Right hindlimb (tissue), 1 donor: ENCODE measurements at regions not wholly inside any gene's neighbourhood (a gene's known extent, or its start where the extent isn't known, plus 50 kb on each side); places are given as distances from the start of the nearest gene placed in this dataset.
A peak's percentile ranks its signal among the peaks of the same experiment; 100 is the strongest.

Experiments used
- DNase-seq: peaks from one replicate; pipeline ENCODE4 v3.0.0-alpha.2; 2018

DNA sequence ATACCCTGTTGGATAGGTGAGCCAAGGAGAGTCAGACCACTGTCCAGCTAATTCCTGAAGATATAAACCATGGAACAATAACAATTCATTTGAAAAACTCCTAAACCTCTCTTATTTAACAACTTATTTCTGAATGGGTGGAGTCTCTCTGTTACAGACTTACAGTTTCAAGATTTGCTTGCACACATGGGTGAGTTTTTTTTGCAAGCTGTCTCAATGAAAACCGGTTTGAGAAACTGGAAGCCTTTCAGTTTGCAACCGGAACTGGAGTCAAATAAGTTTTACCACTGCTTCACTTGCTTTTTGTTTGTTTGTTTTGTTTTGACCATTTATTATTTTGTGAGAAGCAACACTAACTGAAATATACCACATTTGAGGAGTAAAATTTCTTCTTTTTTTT, 243.8 kb downstream of the MTERF1 start:
- no peak for DNase-seq

DNA sequence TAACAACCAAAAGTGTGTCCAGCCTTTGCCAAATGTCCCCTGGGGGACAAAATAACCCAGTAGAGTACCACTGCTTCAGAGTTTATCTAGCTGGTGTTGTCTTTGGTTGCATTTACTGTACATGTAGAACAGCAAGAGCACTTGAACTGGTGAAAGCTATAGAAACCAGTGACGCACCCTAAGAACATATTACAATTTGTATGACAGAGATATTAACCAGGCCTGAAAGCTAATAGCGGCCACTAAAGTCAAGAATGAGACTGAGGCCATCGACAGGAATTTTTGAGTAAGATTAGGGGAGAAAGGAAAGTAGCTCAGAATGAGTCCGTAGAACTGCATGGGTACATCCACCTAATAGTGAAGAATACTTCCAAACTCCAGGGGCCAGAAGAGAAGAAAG, 236.2 kb downstream of the MTERF1 start:
- DNase-seq, result no peak

DNA sequence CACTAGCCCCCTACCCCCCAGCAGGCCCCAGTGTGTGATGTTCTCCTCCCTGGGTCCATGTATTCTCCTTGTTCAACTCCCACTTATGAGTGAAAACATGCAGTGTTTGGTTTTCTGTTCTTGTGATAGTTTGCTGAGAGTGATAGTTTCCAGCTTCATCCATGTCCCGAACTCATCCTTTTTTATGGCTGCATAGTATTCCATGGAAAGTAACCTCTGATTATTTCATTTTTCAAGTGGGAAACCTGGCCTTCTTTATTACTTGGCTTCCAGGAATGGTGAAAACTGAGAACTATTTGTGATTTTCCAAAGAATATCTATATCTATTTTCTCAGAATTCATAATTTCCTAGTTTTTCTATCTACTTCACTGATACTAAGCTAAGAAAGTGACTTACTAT, 235.0 kb downstream of the MTERF1 start:
- DNase-seq, result no peak

- no peak for DNase-seq
Measured at GRCh38 chr7:91651986-91652385, 228.5 kb downstream of the MTERF1 start.

DNA sequence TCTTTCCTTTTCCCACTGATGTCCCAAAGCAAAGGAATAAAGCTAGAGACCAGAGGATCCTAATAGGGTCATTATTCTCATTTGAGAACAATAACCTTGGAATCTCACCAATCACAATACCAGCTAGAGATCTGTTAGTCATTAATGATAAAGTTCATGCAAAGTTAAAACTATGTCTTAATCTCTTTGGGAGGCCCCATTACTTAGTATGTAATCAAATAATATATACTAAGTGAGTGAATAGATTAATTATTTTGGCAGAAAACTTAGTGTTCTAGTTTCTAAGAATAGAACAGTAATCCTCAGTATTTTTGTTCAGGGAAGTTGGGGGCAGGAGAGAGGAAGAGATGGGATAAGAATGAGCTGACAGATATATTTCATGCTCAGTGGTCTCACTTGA, 227.2 kb downstream of the MTERF1 start:
- no peak for DNase-seq

DNA sequence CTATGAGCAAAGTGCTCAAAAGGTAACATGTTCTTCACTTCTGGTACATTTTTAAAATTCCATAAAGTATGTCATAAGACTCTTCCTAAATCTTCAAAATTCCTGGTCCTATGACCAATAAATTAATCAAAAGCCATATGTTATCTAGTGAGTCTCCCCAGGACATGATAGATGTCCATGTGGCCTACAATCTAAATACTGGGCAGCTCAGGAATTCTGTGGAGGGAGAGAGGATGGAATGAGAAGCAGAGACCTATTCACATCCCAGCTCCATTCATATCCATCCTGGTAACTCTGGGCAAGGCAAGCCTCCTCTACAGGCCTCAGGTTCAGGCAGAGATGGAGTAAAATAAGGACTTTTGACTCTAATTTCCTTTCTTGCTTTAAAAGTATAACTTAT, 224.8 kb downstream of the MTERF1 start:
- DNase-seq, result no peak

DNA sequence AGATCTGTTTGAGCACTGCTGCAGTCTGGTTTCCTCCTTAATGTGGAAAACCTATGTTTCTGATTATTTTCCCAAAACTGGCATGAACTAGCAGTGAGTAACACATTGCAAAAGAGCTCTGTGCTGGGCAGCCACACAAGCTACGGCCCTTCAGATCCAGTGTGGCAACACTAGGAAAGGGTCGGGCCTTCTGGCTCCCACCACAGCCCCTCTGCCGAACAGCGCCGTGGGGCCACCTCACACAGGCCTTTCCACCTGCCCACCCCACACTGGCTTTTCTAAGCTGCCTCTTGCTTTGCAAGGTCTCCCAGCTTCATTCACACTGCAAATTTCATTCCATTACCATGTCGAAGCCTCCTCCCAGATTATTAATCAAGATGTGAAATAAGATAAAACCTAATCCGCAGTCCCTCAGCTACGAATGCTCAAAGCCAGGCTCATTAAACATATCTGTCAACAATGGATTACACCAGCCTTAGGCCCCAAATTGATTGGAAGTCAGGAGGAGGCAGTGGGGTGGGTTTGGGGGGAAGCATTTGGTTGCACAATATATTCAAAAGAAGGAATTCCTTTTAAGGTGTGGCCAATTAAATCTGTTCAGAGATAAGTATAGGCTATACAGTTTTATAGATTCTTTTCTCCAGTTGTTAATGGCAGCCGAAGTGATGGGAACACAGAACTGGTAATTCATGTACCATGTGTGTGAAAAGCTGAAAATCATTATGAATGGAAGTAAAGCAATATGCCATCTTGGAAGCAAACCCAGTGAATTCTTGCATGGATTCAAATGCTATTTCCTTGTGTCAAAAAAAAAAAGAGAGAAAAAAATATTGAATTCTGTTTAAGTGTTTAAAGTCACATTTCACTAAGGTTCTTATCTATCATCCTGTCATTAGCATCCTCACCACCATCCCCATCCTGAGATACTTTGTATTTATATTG, 223.7 kb downstream of the MTERF1 start:
- peak; percentile 56 for DNase-seq

DNA sequence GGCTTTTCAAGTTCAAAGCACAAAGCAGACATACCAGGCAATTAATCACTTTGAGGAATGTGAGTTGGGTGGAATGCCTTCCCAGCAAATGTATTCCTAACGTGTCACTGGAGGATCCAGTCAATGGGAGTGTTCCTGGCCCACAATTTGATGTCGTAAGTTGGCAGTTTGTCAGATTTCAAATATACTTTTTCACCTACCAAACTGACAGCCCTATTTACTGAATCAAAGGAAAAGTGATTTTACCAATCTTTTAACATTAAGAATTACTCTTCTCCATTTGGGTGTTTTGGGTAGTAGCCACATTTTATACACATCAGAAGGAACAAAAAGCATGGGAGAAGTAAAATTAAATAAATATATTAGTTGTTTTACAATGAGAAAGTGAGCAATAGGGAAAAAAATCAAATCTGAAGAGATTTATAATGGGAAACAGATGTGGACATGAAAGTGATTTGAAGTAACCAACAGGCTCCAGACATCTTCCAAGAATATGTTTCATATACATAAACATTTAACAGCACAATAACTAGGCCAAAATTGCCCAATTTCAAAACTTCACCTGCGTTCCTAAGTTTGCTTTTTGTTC, 222.9 kb downstream of the MTERF1 start:
- peak; percentile 54 for DNase-seq

DNA sequence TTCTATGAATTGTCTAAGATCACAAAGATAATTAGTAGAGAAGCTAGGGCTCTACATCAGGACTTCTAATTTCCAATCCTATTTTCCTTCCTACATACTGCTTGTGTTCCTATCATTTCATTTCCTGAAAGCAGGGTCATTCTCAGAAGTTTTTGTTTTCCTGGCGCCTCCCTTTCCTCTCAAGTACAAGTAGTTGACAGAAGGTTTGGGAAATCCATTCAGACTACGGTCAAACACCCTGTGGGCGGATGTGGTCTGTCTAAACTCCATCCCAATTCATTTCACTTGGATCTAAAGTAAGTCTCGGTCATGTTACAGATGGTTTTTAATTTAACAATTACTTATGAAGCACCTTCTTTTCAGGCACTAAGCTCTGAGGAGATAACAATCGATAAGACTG, 221.4 kb downstream of the MTERF1 start:
- DNase-seq, result no peak

DNA sequence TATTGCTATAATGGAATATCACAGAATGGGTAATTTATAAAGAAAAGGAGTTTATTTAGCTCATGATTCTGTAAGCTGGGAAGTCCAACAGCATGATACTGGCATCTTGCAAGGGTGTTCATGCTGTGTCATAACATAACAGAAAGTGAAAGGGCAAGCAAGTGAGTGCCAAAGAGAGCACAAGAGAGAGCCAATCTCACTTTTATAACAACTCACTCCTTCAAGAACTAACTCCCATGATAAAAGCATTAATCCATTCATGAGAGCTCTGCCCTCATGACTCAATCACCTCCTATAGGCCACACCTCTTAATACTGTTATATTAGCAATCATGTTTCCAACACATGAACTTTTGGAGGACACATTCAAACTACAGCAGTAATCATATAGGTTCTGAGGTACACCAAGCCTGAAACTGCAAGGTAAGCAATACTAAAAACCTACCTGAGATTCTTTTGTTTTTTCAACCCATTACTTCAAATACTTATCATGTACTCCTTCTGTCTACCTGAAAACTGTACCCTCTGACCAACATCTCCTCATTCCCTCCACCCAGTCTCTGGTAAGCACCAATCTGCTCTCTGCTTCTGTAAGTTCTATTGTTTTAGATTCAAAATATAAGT, 219.7 kb downstream of the MTERF1 start:
- DNase-seq, result no peak

DNA sequence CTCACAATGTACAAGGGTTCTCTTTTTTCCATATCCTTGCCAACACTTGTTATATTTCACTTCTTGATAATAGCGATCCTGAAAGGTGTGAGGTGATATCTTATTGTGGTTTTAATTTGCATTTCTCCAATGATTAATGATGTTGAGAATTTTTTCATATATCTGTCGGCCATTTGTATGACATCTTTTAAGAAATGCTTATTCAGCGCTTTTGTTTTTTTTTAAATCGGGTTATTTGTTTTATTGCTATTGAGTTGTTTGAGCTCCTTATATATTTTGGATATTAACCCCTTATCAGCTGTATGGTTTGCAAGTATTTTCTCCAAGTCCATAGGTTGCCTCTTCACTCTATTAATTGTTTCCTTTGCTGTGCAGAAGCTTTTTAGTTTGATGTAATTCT, 218.8 kb downstream of the MTERF1 start:
- DNase-seq, result no peak

GRCh38 chr7:91668217-91668616, 212.3 kb downstream of the MTERF1 start:
- DNase-seq, result no peak

DNA sequence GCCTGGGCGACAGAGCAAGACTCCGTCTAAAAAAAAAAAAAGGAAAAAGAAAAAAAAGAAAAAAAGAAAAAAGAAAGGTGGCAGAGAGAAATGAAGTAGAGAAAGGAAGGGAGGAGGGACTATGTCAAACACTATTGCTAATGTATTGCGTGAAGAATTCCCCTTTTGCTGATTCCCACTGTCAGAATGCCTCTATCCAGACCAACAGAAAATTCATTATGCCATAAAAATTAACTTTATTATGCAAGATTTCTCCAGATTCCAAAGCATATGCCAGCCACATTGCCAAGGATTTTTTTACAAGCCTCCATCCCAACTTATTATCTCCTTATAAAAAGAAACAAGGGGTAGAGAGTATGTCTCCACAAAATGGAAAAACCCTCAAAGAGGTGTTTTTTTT, 209.3 kb downstream of the MTERF1 start:
- DNase-seq, result no peak

GRCh38 chr7:91674470-91674869, 206.0 kb downstream of the MTERF1 start:
- DNase-seq, result no peak

DNA sequence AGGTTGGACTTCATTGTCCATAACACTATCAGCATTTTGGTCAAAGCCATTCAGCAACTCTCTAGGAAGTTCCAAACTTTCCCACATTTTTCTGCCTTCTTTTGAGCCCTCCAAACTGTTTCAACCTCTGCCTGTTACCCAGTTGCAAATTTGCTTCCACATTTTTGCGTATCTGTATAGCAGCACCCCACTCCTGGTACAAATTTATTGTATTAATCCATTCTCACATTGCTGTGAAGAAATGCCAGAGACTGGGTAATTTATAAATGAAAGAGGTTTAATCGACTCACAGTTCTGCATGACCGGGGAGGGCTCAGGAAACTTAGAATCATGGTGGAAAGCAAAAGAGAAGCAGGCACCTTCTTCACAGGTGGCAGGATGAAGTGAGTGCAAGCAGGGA, 198.8 kb downstream of the MTERF1 start:
- DNase-seq, result no peak

DNA sequence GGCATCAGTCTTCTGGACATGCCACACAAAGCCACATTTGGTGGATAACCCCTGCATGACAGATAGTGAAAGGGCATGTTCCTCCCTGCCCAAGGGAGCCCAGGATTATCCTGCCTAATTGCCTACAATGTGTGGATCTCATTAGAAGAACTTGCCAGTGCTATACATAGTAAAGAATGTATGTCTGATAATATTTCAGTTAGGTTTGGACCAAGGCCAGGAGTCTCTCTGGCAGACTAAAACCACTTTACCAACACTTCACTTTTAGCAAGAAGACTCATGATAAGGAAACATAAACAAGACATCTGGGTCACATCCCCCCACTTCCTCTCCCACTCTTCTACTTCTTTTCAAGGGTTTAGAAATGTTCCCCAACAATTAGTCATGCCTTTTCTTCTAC, 196.7 kb downstream of the MTERF1 start:
- DNase-seq, result no peak

DNA sequence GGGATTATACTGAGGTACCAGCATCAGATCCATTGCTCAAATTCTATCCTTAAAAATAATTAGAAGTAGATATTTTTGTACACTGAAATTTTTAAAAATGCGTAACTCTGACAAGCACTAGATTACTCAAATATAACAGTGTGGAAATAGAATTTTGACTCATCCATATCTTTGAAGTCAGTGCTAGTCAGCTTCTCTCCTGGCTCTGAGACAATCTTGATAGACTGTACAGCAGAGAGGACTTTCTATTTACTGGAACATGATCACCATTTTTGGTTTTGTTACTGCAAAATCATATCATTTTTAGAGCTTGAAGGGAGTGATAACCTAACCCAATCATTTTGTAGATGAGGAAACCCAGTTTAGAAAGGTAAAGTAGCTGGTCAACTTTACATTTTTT, 195.0 kb downstream of the MTERF1 start:
- DNase-seq, result no peak

DNA sequence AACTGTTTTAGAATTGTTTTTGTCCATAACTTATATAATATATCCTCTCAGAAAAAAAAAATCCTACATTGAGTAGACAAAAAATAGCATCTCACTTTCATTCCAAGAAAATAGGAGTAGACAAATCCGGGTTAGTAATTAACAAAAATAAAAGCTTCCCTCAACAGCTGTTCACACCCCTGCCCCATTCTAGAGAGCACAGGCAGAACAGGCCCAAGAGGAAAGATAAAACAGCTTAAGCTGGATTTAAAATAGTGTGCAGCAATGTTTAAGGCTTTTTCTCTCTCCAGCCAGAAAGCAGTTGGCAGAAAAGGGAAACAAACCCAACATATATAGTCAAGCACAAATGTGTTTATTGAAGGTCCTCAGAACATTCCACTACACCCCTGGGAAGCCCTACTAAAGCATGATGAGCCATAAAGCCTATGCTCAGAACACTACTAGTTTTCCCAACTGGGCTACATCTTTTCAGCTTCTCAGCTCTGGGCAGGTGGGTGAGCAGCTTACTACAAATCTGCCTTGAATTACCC, 189.9 kb downstream of the MTERF1 start:
- DNase-seq, result no peak

DNA sequence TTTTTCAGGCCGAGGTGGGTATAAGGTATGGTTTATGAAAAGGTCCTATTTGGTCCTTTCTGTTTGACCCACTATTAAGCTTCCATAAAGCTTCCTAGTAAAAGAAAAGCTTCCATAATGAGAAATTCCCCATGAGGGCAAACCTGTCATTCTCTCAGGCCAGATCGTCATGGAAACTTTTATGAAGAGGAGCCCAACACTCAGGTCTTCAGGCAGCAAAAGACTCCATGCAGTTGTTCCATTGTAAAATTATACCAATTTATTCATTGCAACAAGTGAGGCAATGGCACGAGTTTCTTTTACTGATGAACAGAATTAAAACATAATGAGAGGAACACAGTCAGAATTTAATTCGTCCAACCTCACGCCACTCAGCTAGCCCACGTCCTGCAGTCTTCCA, 188.6 kb downstream of the MTERF1 start:
- no peak for DNase-seq

- DNase-seq, result no peak
Measured at GRCh38 chr7:91692800-91693199, 187.7 kb downstream of the MTERF1 start.

DNA sequence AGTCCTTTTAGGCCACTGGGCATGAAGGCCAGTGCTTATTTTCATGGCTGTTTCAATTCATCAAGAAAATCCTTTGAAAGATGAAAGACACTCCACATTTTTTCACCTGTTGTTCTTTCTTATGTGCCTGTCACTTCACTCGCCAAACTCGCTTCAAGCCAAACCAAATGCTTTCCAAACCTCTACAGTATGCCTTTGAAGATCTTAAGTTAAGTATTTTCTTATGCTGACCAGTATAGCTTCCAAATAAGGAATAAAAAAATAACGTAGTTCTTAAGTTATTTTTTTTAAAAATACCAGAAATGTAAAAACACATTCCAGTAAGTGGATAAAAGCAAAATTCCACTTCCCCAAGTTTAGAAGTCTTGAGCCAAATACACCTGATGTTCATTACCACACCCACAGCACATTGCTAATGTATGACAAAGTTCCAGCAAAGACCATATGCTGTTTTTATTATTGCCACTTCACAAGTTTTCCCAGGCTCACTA, 186.1 kb downstream of the MTERF1 start:
- DNase-seq, result peak; percentile 33

DNA sequence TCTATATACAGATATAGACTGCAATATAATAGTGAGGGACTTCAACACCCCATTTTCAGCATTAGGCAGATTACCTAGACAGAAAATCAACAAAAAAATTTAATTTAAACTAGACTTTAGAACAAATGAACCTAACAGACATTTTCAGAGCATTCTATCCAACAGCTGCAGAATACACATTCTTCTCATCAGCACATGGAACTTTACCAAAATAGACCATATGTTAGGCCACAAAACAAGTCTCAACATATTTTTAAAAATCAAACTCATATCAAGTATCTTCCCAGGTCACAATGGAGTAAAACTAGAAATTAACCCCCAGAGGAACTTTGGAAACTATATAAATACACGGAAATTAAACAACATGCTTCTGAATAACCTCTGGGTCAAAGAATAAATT, 169.6 kb downstream of the MTERF1 start:
- no peak for DNase-seq

GRCh38 chr7:91713669-91714068, 166.8 kb downstream of the MTERF1 start:
- DNase-seq, result no peak
